ENCODE measurements at regions not wholly inside any gene's neighbourhood (a gene's known extent, or its start where the extent isn't known, plus 50 kb on each side); places are given as distances from the start of the nearest gene placed in this dataset.

GRCh38 chr3:23003733-23004046, 199.4 kb upstream of the UBE2E2 start:
- no peak for TF ChIP-seq CTCF (conservative IDR thresholded peaks at IDR 0.05; ENCODE audit: low read depth, low read length)
- no peak for TF ChIP-seq EZH2 (IDR thresholded peaks at IDR 0.05; ENCODE audit: borderline replicate concordance, low read depth, low read length, poor library complexity, severe bottlenecking)
